HG03460 (cell line): ENCODE measurements at regions not wholly inside any gene's neighbourhood (a gene's known extent, or its start where the extent isn't known, plus 50 kb on each side); places are given as distances from the start of the nearest gene placed in this dataset.

Experiments used
- ATAC-seq: cut with Tn5 transposase; IDR thresholded peaks from one replicate; pipeline ENCODE4 v1.9.1; 2021; ENCODE audit not compliant: unreplicated experiment

GRCh38 chr4:30930276-30930675 lies 210.1 kb downstream of the PCDH7 start:
- no peak for ATAC-seq

GRCh38 chr4:30932581-30932980 lies 212.4 kb downstream of the PCDH7 start:
- ATAC-seq: no peak

GRCh38 chr4:30939069-30939468 lies 218.9 kb downstream of the PCDH7 start:
- ATAC-seq: no peak

GRCh38 chr4:30939684-30940083 lies 219.5 kb downstream of the PCDH7 start:
- no peak for ATAC-seq

- ATAC-seq: no peak
Observed at GRCh38 chr4:30941641-30942040, 221.5 kb downstream of the PCDH7 start.

- ATAC-seq: no peak
Observed at GRCh38 chr4:30943356-30943755, 223.2 kb downstream of the PCDH7 start.

GRCh38 chr4:30945586-30945985 lies 225.4 kb downstream of the PCDH7 start:
- no peak for ATAC-seq

GRCh38 chr4:30946288-30946687 lies 226.1 kb downstream of the PCDH7 start:
- no peak for ATAC-seq

- ATAC-seq: no peak
Observed at GRCh38 chr4:30948653-30949052, 228.5 kb downstream of the PCDH7 start.

- ATAC-seq: no peak
Observed at GRCh38 chr4:30950737-30951136, 230.6 kb downstream of the PCDH7 start.

GRCh38 chr4:30952526-30953219 lies 232.5 kb downstream of the PCDH7 start:
- no peak for ATAC-seq

- ATAC-seq: no peak
Observed at GRCh38 chr4:30953799-30954198, 233.6 kb downstream of the PCDH7 start.

GRCh38 chr4:30956916-30957315 lies 236.7 kb downstream of the PCDH7 start:
- ATAC-seq: no peak

- ATAC-seq: no peak
Observed at GRCh38 chr4:30957706-30958105, 237.5 kb downstream of the PCDH7 start.

GRCh38 chr4:30959781-30960485 lies 239.8 kb downstream of the PCDH7 start:
- ATAC-seq: no peak

- ATAC-seq: no peak
Observed at GRCh38 chr4:30962939-30963338, 242.8 kb downstream of the PCDH7 start.

- no peak for ATAC-seq
Observed at GRCh38 chr4:30968926-30969325, 248.8 kb downstream of the PCDH7 start.

GRCh38 chr4:30972542-30972941 lies 252.4 kb downstream of the PCDH7 start:
- ATAC-seq: no peak

GRCh38 chr4:30973993-30974392 lies 253.8 kb downstream of the PCDH7 start:
- ATAC-seq: no peak

- no peak for ATAC-seq
Observed at GRCh38 chr4:30979402-30979801, 259.2 kb downstream of the PCDH7 start.

GRCh38 chr4:30989508-30989907 lies 269.3 kb downstream of the PCDH7 start:
- no peak for ATAC-seq

GRCh38 chr4:30996841-30997240 lies 276.7 kb downstream of the PCDH7 start:
- ATAC-seq: no peak

GRCh38 chr4:31005037-31005436 lies 284.9 kb downstream of the PCDH7 start:
- no peak for ATAC-seq
